Right lobe of liver (tissue), 4 donors: ENCODE measurements at regions not wholly inside any gene's neighbourhood (a gene's known extent, or its start where the extent isn't known, plus 50 kb on each side); places are given as distances from the start of the nearest gene placed in this dataset.

Experiments used
- POLR2A ChIP-seq: fragments of 450-650 bp; IDR thresholded peaks from one replicate; pipeline ENCODE4 v1.6.1; 2017; ENCODE audit warnings: antibody characterized with exemption, mild to moderate bottlenecking
- TF ChIP-seq, protein P1 (sequence below), 4 donors: fragments of 200-600 bp in 3 of 4; fragments of 450-650 bp in 1 of 4; IDR thresholded peaks; one replicate each; pipeline versions ENCODE4 v1.5.1 to v1.8.0; 2016 to 2022; ENCODE audit warnings: antibody characterized with exemption in 4 of 4, mild to moderate bottlenecking in 2 of 4
- donor health status: DM: no; HTN: no; CAD: no.
- donor health status: DM: no; HTN: no; CAD: no.
- donor health status: DM: no; HTN: yes; CAD: no.

DNA sequence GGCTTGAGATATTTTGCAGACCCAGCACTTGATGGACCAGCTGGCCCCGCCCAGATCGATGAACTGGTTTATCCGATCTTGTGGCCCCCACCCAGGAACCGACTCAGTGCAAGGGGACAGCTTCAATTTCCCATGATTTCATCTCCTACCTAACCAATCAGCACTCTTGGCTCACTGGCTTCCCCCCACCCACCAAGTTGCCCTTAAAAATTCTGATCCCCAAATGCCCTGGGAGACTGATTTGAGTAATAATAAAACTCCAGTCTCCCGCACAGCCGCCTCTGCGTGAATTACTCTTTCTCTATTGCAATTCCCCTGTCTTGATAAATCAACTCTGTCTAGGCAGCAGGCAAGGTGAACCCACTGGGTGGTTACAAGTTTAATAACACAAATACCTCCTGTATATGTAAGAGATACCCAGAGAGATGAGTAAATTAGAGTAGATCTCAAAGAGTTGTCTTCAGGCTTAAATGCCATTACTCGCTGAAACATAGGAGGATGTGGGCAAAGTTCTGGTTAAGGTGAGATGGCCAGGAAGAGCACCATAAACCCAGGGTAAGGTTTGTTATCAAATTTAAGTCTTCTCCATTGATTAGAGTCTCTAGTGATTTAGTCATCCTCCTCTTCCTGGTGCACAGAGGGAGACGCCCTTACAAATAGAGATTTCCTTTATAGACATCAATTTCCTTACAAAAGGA lies 222.8 kb downstream of the ARL4C start:
- no peak for TF ChIP-seq POLR2A
- TF ChIP-seq, protein P1, sequence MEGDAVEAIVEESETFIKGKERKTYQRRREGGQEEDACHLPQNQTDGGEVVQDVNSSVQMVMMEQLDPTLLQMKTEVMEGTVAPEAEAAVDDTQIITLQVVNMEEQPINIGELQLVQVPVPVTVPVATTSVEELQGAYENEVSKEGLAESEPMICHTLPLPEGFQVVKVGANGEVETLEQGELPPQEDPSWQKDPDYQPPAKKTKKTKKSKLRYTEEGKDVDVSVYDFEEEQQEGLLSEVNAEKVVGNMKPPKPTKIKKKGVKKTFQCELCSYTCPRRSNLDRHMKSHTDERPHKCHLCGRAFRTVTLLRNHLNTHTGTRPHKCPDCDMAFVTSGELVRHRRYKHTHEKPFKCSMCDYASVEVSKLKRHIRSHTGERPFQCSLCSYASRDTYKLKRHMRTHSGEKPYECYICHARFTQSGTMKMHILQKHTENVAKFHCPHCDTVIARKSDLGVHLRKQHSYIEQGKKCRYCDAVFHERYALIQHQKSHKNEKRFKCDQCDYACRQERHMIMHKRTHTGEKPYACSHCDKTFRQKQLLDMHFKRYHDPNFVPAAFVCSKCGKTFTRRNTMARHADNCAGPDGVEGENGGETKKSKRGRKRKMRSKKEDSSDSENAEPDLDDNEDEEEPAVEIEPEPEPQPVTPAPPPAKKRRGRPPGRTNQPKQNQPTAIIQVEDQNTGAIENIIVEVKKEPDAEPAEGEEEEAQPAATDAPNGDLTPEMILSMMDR (IDR thresholded peaks at IDR 0.05) = no peak
